NCI-H82 treated with DMSO at 0.1 percent for 48 hours (cell line): ENCODE measurements at regions not wholly inside any gene's neighbourhood (a gene's known extent, or its start where the extent isn't known, plus 50 kb on each side); places are given as distances from the start of the nearest gene placed in this dataset.

Experiments used
- DNase-seq: peaks from one replicate; lab custom pipeline; 2025; ENCODE audit not compliant: unreplicated experiment; lab: John Stamatoyannopoulos, UW

GRCh38 chr1:201707027-201707426 lies 121.9 kb upstream of the IPO9 start:
- no peak for DNase-seq

- no peak for DNase-seq
Observed at GRCh38 chr1:201707656-201708055, 121.3 kb upstream of the IPO9 start.

GRCh38 chr1:201708085-201708512 lies 120.9 kb upstream of the IPO9 start:
- DNase-seq, result no peak

GRCh38 chr1:201708691-201709090 lies 120.3 kb upstream of the IPO9 start:
- DNase-seq, result no peak

- DNase-seq, result peak; percentile 36
Observed at GRCh38 chr1:201709564-201710295, 119.2 kb upstream of the IPO9 start.

GRCh38 chr1:201710632-201711597 lies 118.0 kb upstream of the IPO9 start:
- no peak for DNase-seq

- no peak for DNase-seq
Observed at GRCh38 chr1:201711811-201712210, 117.1 kb upstream of the IPO9 start.

- no peak for DNase-seq
Observed at GRCh38 chr1:201712387-201713085, 116.4 kb upstream of the IPO9 start.

GRCh38 chr1:201713086-201713810 lies 115.7 kb upstream of the IPO9 start:
- no peak for DNase-seq

- no peak for DNase-seq
Observed at GRCh38 chr1:201714542-201715329, 114.2 kb upstream of the IPO9 start.

- DNase-seq, result no peak
Observed at GRCh38 chr1:201715351-201715750, 113.6 kb upstream of the IPO9 start.

GRCh38 chr1:201715801-201716741 lies 112.9 kb upstream of the IPO9 start:
- no peak for DNase-seq

GRCh38 chr1:201716742-201717135 lies 112.2 kb upstream of the IPO9 start:
- no peak for DNase-seq

- DNase-seq, result no peak
Observed at GRCh38 chr1:201717286-201717685, 111.7 kb upstream of the IPO9 start.

- no peak for DNase-seq
Observed at GRCh38 chr1:201718346-201719202, 110.4 kb upstream of the IPO9 start.

- peak; percentile 26 for DNase-seq
Observed at GRCh38 chr1:201719812-201720521, 109.0 kb upstream of the IPO9 start.

- no peak for DNase-seq
Observed at GRCh38 chr1:201720522-201720844, 108.5 kb upstream of the IPO9 start.
